HG03521 (cell line): ENCODE measurements at regions not wholly inside any gene's neighbourhood (a gene's known extent, or its start where the extent isn't known, plus 50 kb on each side); places are given as distances from the start of the nearest gene placed in this dataset.
"Not testable (repeated sequence)": the region's sequence is repeated elsewhere in the genome, so short reads cannot be mapped to it uniquely, and the experiment has no call there.

ENCODE experiments used
- ATAC-seq: cut with Tn5 transposase; IDR thresholded peaks from one replicate; pipeline ENCODE4 v1.9.1; 2021; ENCODE audit warnings: mild to moderate bottlenecking, moderate library complexity; ENCODE audit not compliant: unreplicated experiment

DNA sequence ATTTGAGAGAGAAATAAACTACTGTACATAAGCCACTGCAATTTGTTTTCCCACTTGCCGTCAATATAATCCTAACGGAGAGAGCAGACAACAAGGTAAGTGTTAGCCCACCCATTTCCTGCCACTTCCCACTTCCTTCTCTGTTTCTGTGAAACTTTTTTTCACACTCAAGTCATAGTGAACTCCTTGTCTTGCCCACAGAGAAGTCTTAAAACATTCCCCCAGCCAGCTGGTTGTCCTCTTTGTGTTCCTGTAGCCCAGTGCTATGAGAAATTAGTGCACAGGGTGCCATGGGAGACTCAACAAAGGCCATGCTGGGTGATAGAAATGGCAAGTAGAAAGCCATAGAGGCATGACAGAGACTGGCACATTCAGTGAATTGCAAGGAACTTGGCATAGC lies 208.6 kb downstream of the BLID start:
- no peak for ATAC-seq

- no peak for ATAC-seq
Measured at GRCh38 chr11:121904148-121904547, 211.9 kb downstream of the BLID start.

DNA sequence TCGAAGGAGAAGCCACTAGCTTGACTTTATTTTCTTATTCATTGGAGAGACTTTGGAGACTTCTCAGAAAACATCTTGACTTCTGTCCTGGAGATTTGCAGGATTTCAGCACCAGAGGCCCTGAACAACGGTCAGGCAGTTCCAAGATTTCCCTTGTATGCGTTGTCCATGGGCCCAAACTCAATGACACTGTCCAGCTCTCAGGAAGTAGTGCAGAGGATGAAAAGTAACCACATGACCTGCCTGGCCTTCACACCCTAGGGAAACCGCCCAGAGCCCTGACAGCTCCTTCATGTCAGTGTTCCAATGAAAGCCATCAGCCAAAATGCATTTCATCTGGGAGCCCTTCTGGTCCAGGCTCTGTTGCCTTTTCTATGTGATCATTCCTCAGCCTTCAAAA lies 214.1 kb downstream of the BLID start:
- ATAC-seq: no peak

GRCh38 chr11:121901417-121901816 lies 214.6 kb downstream of the BLID start:
- ATAC-seq: not testable (repeated sequence)

GRCh38 chr11:121899520-121899919 lies 216.5 kb downstream of the BLID start:
- no peak for ATAC-seq

DNA sequence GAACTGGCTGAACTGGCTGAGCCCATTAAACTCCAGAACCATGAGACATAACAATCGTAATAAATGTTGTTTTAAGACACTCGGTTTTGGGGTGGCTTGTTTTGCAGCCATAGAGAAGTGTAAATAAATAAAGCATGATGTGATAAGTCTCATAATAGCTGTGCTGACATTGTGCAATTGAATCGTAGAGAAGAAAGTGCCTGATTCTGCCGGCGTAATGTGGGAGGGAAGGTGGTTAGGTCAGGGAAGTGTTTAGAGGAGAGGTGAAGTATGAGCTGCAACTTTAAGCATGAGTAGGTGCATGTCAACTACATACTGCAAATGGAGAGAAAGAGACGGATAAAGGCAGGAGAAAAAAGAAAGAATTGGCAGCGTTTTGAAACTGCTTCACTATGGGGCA lies 217.1 kb downstream of the BLID start:
- ATAC-seq: no peak

DNA sequence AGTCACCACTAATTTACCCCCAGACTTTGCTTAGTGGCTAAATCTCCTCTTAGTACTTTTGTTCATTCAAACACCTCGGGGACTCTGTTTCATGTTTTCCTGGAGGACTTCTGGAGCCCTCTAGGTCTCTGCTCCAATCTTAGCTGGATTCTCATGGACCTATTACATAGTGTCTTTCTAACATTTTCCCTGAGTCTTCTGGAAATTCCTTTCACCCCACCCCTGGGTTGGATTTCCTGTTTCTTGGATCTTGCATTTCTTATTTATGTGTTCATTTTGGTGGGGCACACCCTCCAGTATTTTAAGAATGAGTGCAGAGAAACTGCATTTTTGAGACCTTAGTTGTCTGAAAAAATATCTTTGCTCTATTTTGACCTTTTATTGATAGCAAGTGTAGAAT lies 220.1 kb downstream of the BLID start:
- no peak for ATAC-seq

DNA sequence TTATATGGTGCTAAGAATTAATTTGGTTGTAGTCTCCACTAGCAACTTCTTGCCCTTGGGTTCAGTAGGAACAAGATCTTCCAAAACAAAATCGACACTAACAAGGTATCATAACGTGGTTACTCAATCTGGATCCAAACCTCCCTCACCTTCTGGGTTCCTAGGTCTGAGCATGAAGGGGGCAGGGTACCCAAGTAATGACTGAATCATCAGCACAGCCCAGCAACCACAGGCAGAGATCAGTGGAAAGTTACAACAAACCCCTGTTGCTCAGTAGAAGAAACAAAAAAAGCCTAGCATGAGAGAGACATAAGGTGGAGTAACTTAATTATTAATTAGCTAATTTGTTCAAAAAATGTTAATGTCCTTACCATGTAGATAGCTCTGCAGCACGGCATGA lies 221.4 kb downstream of the BLID start:
- ATAC-seq: no peak

DNA sequence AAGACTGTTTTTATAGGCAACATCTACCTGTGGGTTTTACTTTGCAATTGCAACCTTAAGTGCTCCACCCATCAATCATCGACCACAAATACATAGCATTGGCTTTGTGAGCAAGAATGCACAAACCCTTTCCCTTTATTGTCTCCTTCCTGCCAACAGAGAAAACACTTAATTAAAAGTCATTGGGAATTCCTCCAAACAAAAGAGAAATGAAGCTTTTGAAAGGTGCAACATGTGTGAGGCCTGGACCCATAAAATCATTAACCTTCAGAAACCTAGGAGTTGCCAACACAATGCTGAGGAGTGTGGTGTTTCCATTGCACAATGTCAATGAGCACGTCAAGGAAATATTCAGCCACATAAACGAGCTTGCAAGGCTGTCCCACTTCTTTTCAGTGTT lies 223.2 kb downstream of the BLID start:
- ATAC-seq: no peak

DNA sequence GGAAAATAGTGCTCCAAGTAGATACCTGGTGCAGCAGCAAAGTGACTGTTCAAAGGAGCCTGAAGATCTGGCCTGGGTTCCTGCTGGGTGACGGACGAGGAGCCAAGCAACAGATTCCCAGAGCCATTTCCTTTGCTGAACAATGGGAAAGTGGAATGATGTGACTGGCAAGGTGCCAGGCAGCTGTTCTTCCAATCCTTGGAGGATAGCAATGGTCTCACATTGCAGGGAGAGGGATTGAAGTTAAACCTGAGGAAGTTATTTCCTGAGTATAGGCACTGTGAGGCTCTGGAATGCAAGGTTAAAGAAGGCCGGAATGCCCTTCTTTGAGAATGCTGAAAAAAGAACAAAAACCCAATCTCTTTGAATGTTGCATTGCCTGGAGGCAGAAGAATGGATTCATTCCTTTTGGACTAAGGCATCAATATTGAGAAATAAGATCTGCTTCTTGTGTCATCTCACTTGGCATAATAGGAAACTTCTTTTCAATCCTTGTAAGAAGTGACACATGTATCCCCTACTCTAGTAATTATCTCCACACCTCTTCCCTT lies 223.8 kb downstream of the BLID start:
- no peak for ATAC-seq

DNA sequence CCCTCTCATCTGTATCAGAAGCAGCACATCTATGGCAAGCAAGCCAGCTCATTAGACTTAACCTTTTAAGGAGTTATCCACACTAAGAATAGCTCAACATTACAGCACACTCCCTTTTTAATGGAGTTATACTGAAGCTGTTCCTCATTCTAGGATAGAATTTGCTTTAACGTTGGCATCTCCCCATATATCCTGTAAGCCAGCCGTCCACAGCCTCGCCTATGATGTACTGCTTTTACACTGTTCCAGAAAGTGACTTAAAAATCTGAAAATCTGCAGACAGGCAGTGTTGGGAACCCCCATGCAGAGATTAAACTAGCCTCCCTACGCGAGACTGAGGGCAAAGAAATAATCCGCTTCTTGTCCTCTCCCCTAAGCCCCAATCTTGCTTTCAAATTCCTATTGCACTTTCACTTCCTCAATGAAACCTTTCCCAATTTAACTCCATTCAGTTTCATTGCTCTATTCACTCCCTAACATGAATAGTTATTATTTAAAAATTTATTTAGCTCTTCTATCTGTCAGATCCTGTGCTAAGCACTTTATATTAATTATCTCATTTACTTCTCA lies 225.0 kb downstream of the BLID start:
- ATAC-seq: no peak

DNA sequence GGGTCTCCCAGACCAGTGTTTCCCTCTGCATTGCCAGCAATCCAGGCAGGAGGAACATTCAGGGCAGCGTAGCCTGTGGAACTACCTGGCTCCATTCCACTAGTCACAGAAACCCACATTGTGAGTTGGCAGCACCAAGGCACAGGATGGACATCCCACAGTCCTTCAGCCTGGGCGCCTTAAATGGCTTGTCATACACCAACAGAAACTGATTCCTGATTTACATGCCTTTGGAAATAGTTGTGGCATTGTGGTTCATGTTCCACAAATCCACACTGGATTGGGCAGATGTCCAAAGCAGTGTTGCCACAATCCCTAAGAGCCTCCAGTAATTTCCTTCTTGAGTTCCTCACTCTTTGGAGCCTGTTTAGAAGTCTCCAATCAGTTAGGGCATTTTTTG lies 225.6 kb downstream of the BLID start:
- no peak for ATAC-seq

DNA sequence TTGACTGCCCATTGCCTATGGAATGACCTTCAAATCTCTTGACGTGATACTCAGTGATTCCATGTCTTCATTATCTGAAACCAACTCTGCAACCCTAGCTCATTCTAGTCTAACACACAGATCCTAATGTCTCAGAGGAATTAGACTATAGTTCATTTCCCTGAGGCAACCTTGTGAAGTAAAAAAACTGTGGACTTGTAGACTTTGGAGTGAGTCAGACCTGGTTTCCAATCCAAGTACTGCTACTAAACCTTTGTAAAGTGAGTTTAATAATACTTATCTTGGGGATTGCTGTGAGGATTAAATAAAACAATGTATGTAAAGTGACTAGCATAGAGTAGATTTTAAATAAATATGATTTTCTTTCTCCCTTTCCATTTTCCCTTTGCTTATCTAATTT lies 226.1 kb downstream of the BLID start:
- ATAC-seq: no peak

DNA sequence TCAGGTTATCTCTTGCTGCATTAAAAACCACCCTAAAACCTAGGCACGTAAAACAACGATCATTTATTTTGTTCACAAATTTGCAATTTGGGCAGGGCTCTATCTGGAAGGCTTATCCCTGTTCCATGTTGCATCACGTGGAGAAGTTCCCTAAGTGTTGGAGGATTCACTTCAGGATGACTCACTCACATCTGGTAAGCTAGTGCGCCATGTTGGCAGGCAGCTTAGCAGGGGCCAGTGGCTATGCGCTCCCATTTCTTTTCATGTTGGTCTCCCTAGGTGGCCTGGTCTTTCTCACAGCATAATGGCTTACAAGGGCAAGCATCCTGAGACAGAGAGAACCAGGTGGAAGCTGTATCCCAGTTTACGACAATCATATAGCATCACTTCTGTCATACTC lies 226.8 kb downstream of the BLID start:
- ATAC-seq: no peak

DNA sequence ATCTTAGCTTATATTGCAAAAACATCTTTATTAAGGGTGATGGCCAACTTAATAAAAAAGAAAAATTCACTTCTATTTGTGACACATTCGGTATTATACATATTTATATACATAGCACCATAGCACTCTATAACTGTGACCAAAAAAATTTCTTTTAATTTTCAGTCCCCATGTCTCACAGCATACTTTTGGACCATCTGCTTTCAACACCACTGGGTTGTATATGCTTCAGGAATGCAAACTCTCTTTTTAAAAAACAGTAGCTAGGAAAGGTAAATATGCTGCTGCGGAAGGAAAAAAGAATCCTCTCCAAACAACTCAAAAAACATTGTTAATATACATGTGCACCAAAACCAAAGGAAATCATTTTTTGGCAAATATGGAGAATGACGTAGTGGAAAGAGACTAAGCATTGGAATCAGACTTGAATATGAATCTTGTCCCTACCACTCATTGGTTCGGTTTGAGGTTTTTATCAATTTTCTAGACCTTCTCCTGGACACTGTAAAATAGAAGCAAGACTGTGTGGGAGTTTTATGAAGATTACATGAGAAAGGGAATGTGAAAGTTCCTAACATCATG lies 227.9 kb downstream of the BLID start:
- ATAC-seq: no peak

DNA sequence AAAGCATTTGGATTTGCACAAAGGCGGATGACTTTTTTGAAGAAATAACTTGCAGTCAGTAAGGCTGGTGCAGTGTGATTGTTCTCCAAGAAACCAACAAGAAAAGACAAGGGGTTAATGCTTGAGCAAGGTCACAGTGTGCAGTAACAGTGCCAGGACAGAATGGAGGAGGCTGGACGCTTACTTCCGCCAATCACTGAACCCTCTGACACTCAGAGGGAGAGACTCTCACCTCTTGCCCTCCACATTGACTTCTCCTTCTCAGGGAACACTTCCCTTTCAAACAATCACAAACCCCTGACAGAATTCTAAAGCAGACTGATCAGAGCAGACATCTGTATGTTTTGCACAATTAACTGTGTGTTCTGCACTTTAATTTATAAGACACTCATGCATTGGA lies 228.4 kb downstream of the BLID start:
- no peak for ATAC-seq

GRCh38 chr11:121886996-121887395 lies 229.0 kb downstream of the BLID start:
- ATAC-seq: no peak

DNA sequence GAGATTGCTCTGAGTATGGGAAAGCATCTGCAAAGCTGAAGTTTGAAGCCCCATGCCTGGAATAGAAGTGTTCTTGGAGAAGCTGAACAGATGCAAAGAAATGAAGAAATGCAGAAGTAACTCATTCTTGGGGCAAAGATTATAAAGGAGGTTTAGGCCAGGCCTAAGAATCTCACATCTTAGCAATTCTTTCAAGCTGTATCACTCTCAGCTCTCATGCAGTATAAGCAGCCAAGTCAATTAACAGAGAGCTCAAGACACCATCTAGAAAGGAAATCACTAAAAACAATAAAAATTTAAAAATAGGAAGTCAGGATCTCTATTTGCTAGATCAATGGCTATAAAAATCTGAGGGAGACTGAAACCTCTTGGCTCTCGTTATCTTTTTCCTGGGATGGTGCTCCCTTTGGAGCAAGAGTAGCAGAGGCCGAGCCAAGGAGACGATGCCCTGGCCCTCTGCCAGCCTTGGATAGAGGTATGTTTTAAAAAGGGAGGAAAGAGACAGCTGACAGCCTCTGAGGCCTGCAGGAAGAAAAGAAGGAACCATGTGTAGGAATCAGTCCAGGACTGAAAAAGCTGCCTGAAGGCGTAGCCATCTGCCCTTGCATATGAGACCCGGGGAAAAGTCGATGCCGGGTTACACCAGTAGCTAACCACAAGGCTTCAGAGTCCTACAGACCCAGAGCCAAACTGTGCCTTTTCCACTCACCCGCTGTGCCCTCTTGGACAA lies 229.8 kb downstream of the BLID start:
- ATAC-seq: no peak

DNA sequence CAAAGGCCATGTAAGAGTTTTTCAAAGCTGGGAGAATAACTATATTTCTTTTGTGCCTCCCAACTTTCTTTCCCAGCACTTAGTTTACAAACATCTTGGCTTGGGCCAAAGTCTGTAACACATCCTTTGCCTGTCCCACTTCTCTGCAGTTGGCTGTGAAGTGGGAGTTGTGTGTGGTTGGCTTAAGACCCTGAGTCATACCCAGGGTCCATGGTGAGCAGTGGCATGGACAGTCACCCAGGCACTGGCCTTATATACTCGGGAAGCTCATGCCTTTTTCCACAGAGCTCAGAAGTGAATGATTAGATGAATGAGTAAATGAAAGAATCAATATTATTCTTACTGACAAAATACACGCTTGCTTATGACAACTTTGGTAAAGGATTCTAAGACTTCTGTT lies 231.4 kb downstream of the BLID start:
- no peak for ATAC-seq

- no peak for ATAC-seq
Measured at GRCh38 chr11:121881806-121882205, 234.2 kb downstream of the BLID start.

GRCh38 chr11:121877152-121877551 lies 238.9 kb downstream of the BLID start:
- no peak for ATAC-seq

GRCh38 chr11:121873766-121874165 lies 242.2 kb downstream of the BLID start:
- no peak for ATAC-seq
